C4-2B (cell line): ENCODE measurements at regions not wholly inside any gene's neighbourhood (a gene's known extent, or its start where the extent isn't known, plus 50 kb on each side); places are given as distances from the start of the nearest gene placed in this dataset.

ENCODE experiments used
- ZFX ChIP-seq: fragments of 450-650 bp; IDR thresholded peaks from 2 replicates; pipeline ENCODE4 v1.6.1; 2017
- TF ChIP-seq, protein P1 (sequence below): fragments of 450-650 bp; conservative IDR thresholded peaks from 2 replicates; pipeline ENCODE4 v1.5.1; 2017; ENCODE audit warnings: mild to moderate bottlenecking

DNA sequence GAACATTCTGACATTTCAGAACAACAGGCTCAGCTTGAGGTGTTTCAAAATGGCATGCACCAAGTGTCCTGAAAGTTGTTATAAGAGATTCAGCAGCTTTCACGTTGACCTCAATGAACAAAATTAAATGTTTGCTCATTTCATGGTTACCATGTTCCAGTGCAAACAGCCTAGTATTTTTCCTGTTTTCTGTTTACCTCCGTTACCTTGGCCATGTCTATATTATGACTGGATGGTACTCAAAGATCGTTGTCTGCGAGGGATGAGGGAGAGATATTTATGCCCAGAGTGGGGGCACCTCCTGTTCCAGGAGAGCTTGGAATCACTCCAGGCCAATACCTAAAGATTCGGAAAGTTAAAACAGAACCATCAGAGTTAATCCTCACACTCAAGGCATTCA, 83.8 kb upstream of the SASH1 start:
- TF ChIP-seq, protein P1, sequence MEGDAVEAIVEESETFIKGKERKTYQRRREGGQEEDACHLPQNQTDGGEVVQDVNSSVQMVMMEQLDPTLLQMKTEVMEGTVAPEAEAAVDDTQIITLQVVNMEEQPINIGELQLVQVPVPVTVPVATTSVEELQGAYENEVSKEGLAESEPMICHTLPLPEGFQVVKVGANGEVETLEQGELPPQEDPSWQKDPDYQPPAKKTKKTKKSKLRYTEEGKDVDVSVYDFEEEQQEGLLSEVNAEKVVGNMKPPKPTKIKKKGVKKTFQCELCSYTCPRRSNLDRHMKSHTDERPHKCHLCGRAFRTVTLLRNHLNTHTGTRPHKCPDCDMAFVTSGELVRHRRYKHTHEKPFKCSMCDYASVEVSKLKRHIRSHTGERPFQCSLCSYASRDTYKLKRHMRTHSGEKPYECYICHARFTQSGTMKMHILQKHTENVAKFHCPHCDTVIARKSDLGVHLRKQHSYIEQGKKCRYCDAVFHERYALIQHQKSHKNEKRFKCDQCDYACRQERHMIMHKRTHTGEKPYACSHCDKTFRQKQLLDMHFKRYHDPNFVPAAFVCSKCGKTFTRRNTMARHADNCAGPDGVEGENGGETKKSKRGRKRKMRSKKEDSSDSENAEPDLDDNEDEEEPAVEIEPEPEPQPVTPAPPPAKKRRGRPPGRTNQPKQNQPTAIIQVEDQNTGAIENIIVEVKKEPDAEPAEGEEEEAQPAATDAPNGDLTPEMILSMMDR: no peak
- no peak for TF ChIP-seq ZFX
